HG03354 (cell line): ENCODE measurements at regions not wholly inside any gene's neighbourhood (a gene's known extent, or its start where the extent isn't known, plus 50 kb on each side); places are given as distances from the start of the nearest gene placed in this dataset.

Source experiments
- ATAC-seq: cut with Tn5 transposase; IDR thresholded peaks from one replicate; pipeline ENCODE4 v1.9.1; 2021; ENCODE audit warnings: mild to moderate bottlenecking; ENCODE audit not compliant: unreplicated experiment, poor library complexity, severe bottlenecking

DNA sequence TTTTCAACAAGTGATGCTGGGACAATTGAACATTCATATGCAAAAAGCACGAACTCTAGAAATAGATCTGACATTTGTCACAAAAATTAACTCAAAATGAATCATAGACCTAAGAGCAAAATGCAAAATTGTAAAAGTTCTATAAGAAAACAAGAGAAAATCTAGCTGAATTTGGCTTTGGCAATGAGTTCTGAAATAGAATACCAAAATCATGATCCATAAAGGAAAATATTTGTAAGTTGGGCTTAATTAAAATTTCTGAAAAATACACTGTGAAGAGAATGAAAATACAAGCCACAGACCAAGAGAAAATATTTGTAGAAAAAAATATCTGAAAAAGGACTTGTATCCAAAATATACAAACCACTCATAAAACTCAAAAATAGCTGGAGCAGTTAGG, 698.8 kb upstream of the CELF2 start:
- ATAC-seq = no peak

DNA sequence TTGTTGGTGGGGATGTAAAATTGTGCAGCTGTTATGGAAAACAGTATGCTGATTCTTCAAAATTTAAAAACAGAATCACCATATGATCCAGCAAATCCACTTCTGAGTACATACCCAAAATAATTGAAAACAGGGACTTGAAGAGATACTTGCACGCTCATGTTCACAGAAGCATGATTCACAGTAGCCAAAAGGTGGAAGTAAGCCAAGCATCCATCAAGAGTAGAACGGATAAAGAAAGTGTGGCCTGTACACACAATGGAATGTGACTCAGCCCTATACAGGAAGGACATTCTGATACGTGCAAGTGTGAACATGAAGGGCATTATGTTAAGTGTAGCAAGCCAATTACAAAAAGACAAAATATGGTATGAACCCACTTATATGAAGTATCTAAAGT, 696.7 kb upstream of the CELF2 start:
- no peak for ATAC-seq

DNA sequence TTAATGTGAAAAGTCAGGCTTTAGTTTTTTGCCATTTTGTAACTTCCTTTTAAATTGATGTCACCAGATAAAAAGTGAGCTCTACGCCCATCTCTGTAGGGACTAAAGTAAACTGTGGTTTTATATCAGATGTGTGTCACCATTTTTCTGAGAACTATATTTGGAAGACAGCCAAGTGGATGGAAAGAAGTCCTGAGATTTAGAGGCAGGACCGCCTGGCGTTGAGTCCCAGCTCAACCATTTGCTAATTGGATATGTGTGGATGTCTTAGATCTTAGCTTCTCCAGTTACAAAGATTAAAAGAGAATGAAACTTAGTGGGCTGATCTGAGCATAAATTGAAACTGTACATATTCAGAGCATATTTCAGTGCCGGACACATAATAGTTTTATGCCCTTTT, 691.6 kb upstream of the CELF2 start:
- no peak for ATAC-seq

DNA sequence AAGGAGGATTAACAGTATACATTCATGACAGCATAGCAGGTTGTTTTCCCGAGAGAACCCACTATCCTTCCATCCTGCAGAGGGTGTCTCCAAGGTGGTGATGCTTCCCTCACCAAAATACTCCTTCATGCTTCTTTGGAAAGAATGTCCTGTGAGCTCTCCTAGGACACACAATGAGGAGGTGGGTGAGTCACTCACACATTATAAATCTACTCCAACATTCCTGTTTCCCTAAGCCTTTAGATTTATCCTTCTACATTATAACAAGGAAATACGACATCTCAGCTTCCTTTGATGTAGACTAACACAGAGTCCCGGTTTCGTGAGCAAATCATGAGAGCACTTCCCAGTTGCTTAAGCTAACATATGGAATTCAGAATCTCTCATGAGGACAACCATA, 689.7 kb upstream of the CELF2 start:
- ATAC-seq = no peak

DNA sequence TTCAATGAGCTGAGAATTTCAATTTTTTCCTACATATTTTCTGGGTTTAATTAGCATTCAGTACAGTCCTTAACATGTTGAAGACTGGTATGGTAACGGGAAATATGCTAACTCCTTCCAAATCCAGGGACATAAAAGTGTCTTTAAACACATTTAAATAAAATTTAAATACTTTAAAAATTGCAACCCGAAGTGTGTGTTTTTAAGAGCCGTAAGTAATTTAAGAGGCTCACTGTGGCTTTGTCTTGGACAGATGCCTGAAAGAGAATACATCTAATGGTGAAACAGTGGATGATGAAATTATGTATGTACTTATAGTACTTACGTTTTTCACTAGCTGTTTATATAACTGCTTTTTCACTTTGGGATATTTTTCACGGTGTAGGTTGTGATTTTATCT, 687.3 kb upstream of the CELF2 start:
- no peak for ATAC-seq

DNA sequence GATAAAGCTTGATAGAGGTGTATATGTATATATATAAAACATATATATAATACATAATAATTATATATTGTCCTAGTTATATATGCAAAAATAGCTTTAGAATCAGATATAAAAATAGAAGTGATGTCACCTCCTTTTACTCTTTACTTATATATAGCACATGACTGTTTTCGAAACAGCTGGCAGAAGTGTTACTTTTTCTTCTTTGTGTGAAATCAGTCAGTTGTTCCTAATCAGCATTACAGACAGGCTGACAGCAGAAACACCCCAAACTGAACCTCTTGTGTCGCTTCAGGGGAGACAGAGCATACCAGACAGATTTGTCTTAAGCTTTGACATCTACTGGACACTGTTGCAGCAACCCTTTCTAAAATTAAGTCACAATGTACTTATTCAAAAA, 684.9 kb upstream of the CELF2 start:
- ATAC-seq = no peak

DNA sequence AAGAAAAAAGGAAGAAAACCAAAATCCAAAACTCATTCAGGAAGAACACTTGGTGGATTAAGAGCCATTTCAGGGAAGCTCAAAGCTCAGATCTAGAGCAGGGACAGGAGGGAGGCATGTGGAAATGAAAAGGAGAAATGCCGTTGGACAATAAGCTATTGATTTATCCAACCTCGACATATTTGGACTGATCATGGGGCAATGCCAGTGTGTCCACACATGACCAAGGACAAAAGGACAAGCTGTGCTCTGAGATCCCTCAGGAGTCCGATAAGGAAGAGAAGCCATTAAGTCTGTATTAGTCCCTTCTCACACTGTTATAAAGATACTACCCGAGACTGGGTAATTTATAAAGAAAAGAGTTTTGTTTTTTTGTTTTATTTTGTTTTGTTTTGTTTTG, 684.0 kb upstream of the CELF2 start:
- no peak for ATAC-seq

DNA sequence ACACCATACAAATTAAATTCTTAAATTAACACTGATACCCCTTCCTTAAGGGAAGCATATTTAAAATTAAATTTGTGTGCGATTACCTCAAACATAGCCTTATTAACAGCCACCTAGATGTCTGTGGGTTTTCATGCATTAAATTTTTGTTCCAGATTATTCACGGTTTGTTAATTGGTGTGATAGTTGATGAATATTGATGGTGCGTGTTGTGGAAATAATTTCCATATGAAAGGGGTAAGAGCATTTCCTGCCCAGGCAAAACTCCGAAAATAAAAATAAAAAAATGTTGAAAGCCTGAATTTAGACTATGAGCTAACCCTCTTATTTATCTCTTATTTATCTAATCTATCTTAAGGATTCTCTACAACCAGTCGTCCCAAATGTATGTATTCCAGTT, 679.3 kb upstream of the CELF2 start:
- ATAC-seq = no peak

DNA sequence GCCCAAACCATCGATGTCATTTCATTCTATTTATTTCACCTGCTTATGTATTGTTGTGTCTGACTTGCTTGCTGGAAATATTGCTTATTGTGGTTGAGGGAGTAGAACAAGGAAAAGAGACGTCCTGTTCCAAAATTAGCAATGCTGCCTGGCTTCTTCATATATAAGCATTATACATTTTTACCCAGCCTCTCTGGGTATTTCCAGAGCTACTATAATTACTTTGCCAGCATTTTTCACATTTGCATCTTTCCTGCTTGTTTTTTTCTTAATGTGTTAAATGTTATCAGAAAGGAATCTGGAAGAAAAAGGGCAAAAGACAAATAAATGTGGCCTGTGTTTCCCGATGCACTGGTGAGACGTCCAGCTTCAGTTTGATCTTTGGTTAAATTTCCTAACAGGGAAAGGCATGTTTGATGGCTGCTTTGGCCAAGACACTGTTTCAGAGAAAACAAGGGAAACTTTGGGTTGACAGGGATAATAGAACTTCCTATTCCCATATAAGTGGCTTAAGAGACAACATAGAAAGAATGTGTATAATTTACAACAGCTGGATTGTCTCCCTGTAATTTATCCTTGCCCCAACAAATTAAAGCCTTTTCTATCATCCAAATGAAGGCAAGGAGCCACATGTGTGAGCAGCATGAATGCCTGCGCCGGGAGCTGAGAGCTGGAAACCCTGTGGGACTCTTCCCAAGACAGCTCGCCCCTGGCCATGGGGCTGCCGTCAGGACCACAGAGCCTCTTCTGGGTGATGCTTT, 671.1 kb upstream of the CELF2 start:
- ATAC-seq = no peak

DNA sequence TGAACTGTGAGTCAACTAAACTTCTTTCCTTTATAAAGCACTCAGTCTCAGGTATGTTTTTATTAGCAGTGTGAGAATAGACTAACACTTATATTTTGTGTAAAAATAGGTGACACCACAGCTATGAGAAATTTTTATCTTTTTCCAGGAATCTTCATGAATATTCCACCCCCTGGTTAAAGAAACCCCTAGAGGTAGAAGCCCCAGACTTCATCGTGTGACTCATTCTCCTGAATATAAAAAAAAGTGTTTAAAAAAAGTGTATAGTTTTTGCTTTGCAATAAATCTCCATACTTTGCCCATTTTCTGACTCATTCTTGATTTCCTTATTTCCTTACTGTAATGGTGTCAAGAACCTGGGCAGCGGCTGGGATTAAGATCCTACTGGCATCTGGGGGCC, 667.6 kb upstream of the CELF2 start:
- no peak for ATAC-seq

DNA sequence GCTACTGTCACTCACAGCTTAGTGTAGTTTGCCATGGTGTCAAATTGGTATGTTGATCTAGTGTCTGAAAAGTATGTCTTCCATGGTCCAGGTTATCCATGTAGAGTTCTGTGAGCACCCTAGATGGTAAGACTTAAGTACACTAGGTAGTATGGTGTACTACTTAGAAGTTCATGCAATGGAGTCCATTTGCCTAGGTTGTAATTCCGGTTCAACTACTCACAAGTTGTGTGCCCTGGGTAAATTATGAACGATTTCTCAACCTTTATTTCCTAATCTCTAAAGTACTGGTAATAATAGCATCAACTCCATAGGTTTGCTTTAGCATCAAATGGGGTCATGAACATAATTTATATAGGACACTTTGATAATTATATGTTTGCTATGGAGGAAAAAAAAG, 666.2 kb upstream of the CELF2 start:
- ATAC-seq = no peak

DNA sequence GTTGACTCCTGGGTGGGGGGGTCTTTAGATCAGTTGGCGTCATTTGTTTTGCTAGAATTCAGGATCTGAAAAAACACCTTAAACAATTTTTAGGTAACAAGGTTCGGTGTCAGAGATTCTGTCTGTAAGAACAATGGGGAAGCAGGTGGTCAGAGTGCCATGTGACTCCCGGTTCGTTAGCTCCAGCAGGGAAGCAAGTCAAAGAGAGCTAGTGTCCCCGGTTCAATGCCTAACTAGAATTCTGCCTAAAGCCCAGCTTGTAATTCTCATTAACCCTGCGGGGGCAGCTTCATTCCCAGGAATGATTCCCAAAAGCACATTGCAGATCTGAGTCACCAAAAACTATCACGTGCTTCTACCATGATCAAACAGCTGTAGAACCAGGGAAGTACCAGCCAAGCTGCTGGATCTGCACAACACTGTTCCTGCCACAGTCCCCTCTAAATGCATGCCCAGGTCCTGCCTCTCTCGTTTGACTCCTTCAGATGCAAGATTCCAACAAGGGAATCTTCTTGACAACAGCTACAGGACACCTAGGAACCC, 664.3 kb upstream of the CELF2 start:
- ATAC-seq = no peak

DNA sequence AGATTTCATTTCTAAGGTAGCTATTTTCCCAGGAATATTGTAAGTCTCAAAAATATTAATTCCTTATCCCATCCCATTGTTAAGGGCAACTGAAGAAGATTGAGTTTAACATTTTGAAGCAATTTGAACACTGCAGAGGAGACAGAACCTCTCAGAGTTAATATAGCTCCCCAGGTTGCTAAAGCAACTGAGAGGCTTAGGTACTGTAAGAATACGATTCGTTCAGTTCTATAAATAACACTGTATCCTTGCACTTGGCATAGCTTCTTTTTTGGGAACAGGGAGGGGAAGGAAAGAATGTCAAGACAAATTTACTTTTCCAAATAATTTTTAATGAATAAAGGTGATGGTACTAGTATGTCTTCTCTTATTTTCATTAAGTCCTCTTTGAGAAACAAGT, 658.4 kb upstream of the CELF2 start:
- no peak for ATAC-seq

DNA sequence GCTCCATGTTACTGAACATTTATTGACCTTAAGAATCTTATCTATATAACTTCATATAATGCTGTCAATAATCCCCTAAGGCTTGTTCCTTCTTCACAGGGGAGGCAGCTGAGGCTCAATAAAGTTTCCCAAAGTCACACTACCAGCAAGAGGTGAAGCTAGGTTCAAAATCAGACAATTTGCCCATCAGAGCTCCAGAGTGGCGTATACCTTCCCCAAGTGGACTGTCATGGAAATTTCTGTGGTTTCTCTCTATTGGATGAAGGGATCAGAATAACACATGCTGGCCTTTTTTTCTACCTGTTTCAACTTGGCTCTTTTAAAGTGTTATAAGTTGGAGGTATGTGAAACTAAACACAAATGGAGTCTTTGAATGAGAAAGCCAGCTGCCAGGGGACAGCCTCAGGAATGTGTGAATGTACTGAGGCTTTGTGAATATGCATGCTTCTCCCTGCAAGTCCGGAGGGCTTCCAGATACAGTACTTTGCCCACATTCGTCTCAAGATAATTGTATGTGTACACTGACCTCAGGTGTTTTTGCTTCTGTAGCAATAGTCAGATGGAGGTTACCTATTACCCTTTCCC, 656.3 kb upstream of the CELF2 start:
- ATAC-seq = no peak

DNA sequence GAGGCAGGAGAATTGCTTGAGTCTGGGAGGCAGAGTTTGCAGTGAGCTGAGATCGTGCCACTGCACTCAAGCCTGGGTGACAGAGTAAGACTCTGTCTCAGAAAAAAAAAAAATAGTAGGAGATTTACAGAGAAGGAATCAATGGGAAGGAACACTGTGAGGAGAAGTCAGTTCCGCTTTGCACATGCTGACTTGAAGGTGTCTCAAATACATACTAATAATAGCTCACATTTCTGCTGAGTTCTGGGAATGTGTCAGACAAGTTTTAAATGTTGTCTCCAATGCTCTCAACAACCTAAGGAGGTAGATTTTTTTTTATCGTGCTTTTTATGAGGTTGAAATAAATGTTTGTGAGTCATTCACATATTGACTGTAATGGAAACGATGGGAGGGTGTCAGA, 654.9 kb upstream of the CELF2 start:
- ATAC-seq = no peak

DNA sequence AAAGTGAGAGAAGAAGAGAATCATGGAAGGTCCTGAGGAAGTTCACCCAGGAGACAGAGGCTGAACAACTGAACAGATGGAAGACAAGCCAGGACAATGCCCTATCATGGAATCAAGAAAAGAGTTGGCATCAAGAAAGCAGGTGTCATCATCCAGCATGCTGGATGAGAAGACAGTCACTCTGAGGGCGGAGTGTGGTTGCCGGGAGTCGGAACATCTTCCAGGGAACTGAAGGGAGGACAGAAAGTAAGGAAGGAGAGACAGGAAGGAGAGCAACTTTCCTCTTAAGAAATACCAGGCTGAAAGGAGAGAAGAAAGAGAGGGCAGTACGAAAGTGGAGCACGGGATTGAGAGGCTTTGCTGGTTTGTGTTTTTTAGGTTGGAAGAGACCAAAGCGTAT, 654.5 kb upstream of the CELF2 start:
- ATAC-seq = no peak

DNA sequence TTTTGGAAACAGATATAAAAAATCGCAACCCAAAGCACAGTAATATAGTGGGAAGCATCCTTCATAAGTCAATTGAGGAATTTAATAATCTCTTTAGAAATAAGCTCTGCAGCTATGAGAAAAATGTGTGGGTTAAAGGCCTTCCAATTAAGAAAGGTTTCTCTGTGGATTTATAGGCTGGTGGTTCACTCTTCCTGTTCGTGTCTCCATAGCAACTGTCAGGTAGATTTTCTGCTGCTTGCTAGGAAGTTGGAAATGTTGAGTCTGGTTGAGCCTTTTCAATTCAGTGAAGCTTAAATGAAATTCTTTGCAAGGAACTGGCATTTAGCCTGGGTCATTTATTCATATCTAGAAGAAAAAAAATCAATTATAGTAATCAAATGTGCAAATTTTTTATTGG, 652.8 kb upstream of the CELF2 start:
- ATAC-seq = no peak

DNA sequence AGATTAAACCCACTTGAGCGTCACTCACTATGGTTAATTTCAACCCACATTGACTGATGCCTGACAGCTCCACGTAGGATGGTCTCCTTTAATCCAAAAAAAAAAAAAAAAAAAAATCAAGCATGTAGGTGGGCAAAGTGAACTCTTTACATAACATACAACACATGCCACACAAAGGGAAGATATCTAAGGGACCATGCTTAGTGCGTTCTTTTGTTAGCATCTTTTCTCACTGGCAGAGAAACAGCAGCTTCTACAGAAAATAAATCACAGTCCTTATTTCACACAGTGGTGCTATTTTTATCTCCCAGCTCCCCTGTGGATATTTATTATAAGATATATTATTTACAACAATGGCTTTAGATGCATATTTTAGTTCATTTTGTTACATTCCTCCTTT, 652.0 kb upstream of the CELF2 start:
- no peak for ATAC-seq

DNA sequence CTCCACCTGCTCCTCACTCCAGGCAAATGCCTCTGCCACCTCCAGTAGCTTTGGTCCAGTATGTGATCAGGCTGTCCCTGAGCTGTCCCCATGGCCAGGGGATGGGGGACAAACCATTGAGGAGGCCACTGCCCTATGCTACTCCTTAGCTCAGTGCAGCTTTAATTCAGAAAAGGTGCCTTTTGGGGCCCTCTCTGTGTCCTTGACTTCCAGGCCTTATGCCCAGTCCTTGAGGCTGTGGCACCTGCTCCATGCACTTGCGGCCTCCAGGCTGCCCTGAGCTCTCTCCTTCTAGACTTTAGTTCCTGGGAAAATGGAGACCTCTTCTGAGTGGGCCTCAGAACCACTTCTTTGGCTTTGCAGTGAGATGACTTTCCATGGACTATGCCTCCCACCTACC, 650.8 kb upstream of the CELF2 start:
- ATAC-seq = no peak

DNA sequence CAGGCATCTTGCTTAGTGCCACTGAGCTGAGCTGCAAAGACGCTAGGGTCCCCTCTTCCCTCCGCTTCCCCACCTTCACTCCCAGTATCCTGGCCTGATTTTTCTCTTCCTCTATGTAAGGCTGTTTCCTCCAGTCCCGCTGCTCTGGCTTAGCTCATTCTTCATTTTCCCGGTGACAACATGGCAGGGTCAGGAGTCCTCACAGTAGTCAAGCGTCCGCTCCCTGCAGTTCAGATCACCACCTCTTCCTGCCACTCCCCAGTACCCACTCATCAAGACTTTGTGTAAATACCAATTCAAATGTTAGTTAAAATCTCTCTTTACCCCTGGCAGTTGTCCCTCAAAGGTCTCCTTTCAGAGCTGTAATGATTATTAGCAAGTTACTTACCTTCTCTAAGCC, 650.4 kb upstream of the CELF2 start:
- no peak for ATAC-seq

DNA sequence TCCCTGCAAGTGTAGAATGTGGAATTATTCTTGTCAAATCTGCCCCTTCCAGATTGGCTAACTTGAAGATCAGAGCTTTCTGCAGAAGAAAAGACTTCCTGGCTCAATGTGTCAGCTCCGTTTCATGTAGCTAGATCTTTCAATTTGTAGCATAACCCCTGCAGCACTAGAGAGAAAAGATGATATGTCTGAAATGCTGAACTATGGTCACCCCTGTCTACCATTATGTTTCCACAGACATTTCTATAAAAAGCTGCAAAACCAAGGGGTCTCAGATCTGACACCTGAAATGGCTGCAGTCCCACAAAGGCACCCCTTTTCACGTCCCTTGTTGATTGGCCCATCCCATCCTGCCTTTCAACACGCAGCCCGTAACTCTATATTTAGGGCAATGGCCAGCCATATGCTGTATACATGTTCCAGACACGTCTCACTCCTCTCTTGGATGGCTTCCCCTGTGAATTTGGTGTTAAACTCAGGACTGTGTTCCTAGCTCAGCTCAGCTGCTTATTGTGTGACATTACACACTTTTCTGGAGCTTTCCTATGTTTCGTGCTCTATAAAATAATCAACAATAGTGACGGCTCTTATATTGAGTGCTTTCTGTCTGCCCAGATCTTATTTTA, 648.6 kb upstream of the CELF2 start:
- ATAC-seq = no peak
